Stimulated activated naive B cell treated with anti-CD40 and anti-IgM and Interleukin-4, amounts not matched to agents 10 μg/mL and 1 μg/mL and 100 μg/mL, for 72 hours (primary cell): ENCODE measurements at regions not wholly inside any gene's neighbourhood (a gene's known extent, or its start where the extent isn't known, plus 50 kb on each side); places are given as distances from the start of the nearest gene placed in this dataset.
"Not testable (repeated sequence)": the region's sequence is repeated elsewhere in the genome, so short reads cannot be mapped to it uniquely, and the experiment has no call there.

Experiments used
- ATAC-seq, 2 donors: fragments of 150-1000 bp; cut with Tn5 transposase; replicated peaks; 2 replicates each; pipeline ENCODE4 v1.10.0; 2021; ENCODE audit warnings: moderate library complexity in 1 of 2
- DNase-seq: peaks from one replicate; pipeline ENCODE4 v3.0.0; 2021
- H3K27ac Mint-ChIP-seq: one replicate; pipeline ENCODE4 v1.8.0; 2022; ENCODE audit warnings: mild to moderate bottlenecking, mixed read lengths
- H3K27me3 Mint-ChIP-seq, 2 donors: one replicate each; pipeline ENCODE4 v1.8.0; 2022; ENCODE audit warnings: mixed read lengths in 2 of 2
- H3K36me3 Mint-ChIP-seq, 2 donors: one replicate each; pipeline ENCODE4 v1.8.0; 2022; ENCODE audit warnings: mixed read lengths in 2 of 2, mild to moderate bottlenecking in 1 of 2
- H3K4me1 Mint-ChIP-seq, 2 donors: one replicate each; pipeline ENCODE4 v1.8.0; 2022; ENCODE audit warnings: mixed read lengths in 2 of 2, mild to moderate bottlenecking in 1 of 2
- H3K4me3 Mint-ChIP-seq, 2 donors: one replicate each; pipeline ENCODE4 v1.8.0; 2022; ENCODE audit warnings: mild to moderate bottlenecking in 2 of 2, mixed read lengths in 2 of 2, moderate library complexity in 1 of 2
- H3K9me3 Mint-ChIP-seq, 2 donors: one replicate each; pipeline ENCODE4 v1.8.0; 2022; ENCODE audit warnings: mixed read lengths in 2 of 2, mild to moderate bottlenecking in 1 of 2

GRCh38 chr21:18147678-18148077, 97.0 kb upstream of the CHODL start:
- H3K27ac Mint-ChIP-seq: no peak overlapping the region
- H3K4me3 Mint-ChIP-seq: no peak overlapping the region
- H3K4me1 Mint-ChIP-seq: no peaks in the 10 kb centered on the region
- DNase-seq: no peak
- ATAC-seq: no peak
- peaks cover 4 to 5% of the 10 kb centered on the region in 2 donors for H3K9me3 Mint-ChIP-seq
- H3K27me3 Mint-ChIP-seq: no peaks in the 10 kb centered on the region
- no peaks in the 10 kb centered on the region for H3K36me3 Mint-ChIP-seq

GRCh38 chr21:18146820-18147219, 97.8 kb upstream of the CHODL start:
- Mint-ChIP-seq H3K27ac (no peak overlapping the region), H3K4me3 (no peak overlapping the region), H3K36me3 (no peaks in the 10 kb centered on the region), H3K4me1 (no peaks in the 10 kb centered on the region), H3K9me3 (peaks cover 4 to 5% of the 10 kb centered on the region in 2 donors), H3K27me3 (no peaks in the 10 kb centered on the region)
- DNase-seq (no peak), ATAC-seq (no peak)

- no peaks in the 10 kb centered on the region for H3K27me3 Mint-ChIP-seq
- H3K4me1 Mint-ChIP-seq: no peaks in the 10 kb centered on the region
- H3K36me3 Mint-ChIP-seq: no peaks in the 10 kb centered on the region
- no peak for ATAC-seq
- H3K9me3 Mint-ChIP-seq: peaks cover 5 to 6% of the 10 kb centered on the region in 2 donors
- H3K27ac Mint-ChIP-seq: no peak overlapping the region
- DNase-seq: no peak
- no peak overlapping the region for H3K4me3 Mint-ChIP-seq
These were observed 100.3 kb upstream of the CHODL start for GRCh38 chr21:18144339-18144738.

- Mint-ChIP-seq H3K36me3 (no peaks in the 10 kb centered on the region), H3K4me3 (no peak overlapping the region), H3K27ac (no peak overlapping the region), H3K4me1 (no peaks in the 10 kb centered on the region), H3K9me3 (peaks cover 7 to 8% of the 10 kb centered on the region in 2 donors), H3K27me3 (no peaks in the 10 kb centered on the region)
- DNase-seq (no peak), ATAC-seq (no peak)
These were observed 102.0 kb upstream of the CHODL start for GRCh38 chr21:18142655-18143054.

GRCh38 chr21:18138507-18138906, 106.1 kb upstream of the CHODL start:
- Mint-ChIP-seq H3K27ac (no peak overlapping the region), H3K9me3 (peaks cover 4 to 6% of the 10 kb centered on the region in 2 donors), H3K4me3 (no peak overlapping the region), H3K4me1 (no peaks in the 10 kb centered on the region), H3K36me3 (no peaks in the 10 kb centered on the region), H3K27me3 (no peaks in the 10 kb centered on the region)
- no peak for DNase-seq
- no peak for ATAC-seq

GRCh38 chr21:18129526-18129925, 115.1 kb upstream of the CHODL start:
- H3K27me3 Mint-ChIP-seq: no peaks in the 10 kb centered on the region
- H3K4me3 Mint-ChIP-seq: no peak overlapping the region
- no peak overlapping the region for H3K27ac Mint-ChIP-seq
- ATAC-seq (no peak), DNase-seq (no peak)
- no peaks in the 10 kb centered on the region for H3K9me3 Mint-ChIP-seq
- H3K4me1 Mint-ChIP-seq: no peaks in the 10 kb centered on the region
- H3K36me3 Mint-ChIP-seq: no peaks in the 10 kb centered on the region

- Mint-ChIP-seq H3K27me3 (no peaks in the 10 kb centered on the region), H3K9me3 (no peaks in the 10 kb centered on the region), H3K27ac (no peak overlapping the region), H3K36me3 (no peaks in the 10 kb centered on the region), H3K4me1 (no peaks in the 10 kb centered on the region), H3K4me3 (no peak overlapping the region)
- ATAC-seq (no peak), DNase-seq (no peak)
These were observed 126.1 kb upstream of the CHODL start for GRCh38 chr21:18118566-18118965.

GRCh38 chr21:18117176-18117575, 127.5 kb upstream of the CHODL start:
- Mint-ChIP-seq H3K4me1 (no peaks in the 10 kb centered on the region), H3K27ac (no peak overlapping the region), H3K27me3 (no peaks in the 10 kb centered on the region), H3K9me3 (no peaks in the 10 kb centered on the region), H3K4me3 (no peak overlapping the region), H3K36me3 (no peaks in the 10 kb centered on the region)
- ATAC-seq: no peak
- DNase-seq: no peak

- H3K36me3 Mint-ChIP-seq: no peaks in the 10 kb centered on the region
- no peaks in the 10 kb centered on the region for H3K9me3 Mint-ChIP-seq
- DNase-seq (no peak), ATAC-seq (no peak)
- H3K4me3 Mint-ChIP-seq: no peak overlapping the region
- no peaks in the 10 kb centered on the region for H3K4me1 Mint-ChIP-seq
- H3K27me3 Mint-ChIP-seq: no peaks in the 10 kb centered on the region
- no peak overlapping the region for H3K27ac Mint-ChIP-seq
These were observed 129.8 kb upstream of the CHODL start for GRCh38 chr21:18114810-18115209.

- no peak overlapping the region for H3K4me3 Mint-ChIP-seq
- ATAC-seq (no peak), DNase-seq (no peak)
- no peaks in the 10 kb centered on the region for H3K36me3 Mint-ChIP-seq
- no peaks in the 10 kb centered on the region for H3K4me1 Mint-ChIP-seq
- H3K27ac Mint-ChIP-seq: no peak overlapping the region
- H3K9me3 Mint-ChIP-seq: peaks cover 2 to 4% of the 10 kb centered on the region in 2 donors
- H3K27me3 Mint-ChIP-seq: no peaks in the 10 kb centered on the region
These were observed 139.8 kb upstream of the CHODL start for GRCh38 chr21:18104802-18105201.

GRCh38 chr21:18096413-18096812, 148.2 kb upstream of the CHODL start:
- H3K9me3 Mint-ChIP-seq: peaks cover 26 to 30% of the 10 kb centered on the region in 2 donors
- not testable (repeated sequence) for ATAC-seq, H3K27ac Mint-ChIP-seq, H3K36me3 Mint-ChIP-seq, H3K4me1 Mint-ChIP-seq, H3K27me3 Mint-ChIP-seq, H3K4me3 Mint-ChIP-seq, DNase-seq

GRCh38 chr21:18089786-18090185, 154.8 kb upstream of the CHODL start:
- Mint-ChIP-seq H3K27me3 (no peaks in the 10 kb centered on the region), H3K4me1 (no peaks in the 10 kb centered on the region), H3K4me3 (no peak overlapping the region), H3K36me3 (no peaks in the 10 kb centered on the region), H3K9me3 (peaks cover 19 to 22% of the 10 kb centered on the region in 2 donors), H3K27ac (no peak overlapping the region)
- ATAC-seq (no peak), DNase-seq (no peak)

- H3K4me3 Mint-ChIP-seq: no peak overlapping the region
- no peaks in the 10 kb centered on the region for H3K36me3 Mint-ChIP-seq
- ATAC-seq: no peak
- H3K9me3 Mint-ChIP-seq: no peaks in the 10 kb centered on the region
- no peak for DNase-seq
- H3K27ac Mint-ChIP-seq: no peak overlapping the region
- H3K4me1 Mint-ChIP-seq: peaks cover 0 to 6% of the 10 kb centered on the region in 2 donors
- H3K27me3 Mint-ChIP-seq: no peaks in the 10 kb centered on the region
These were observed 174.2 kb upstream of the CHODL start for GRCh38 chr21:18070392-18070791.

GRCh38 chr21:18069875-18070274, 174.8 kb upstream of the CHODL start:
- Mint-ChIP-seq H3K27ac (no peak overlapping the region), H3K4me1 (peaks cover 0 to 5% of the 10 kb centered on the region in 2 donors), H3K4me3 (no peak overlapping the region), H3K9me3 (no peaks in the 10 kb centered on the region), H3K27me3 (no peaks in the 10 kb centered on the region), H3K36me3 (no peaks in the 10 kb centered on the region)
- ATAC-seq: no peak
- DNase-seq: no peak

- DNase-seq (no peak), ATAC-seq (no peak)
- H3K27ac Mint-ChIP-seq: no peak overlapping the region
- no peaks in the 10 kb centered on the region for H3K27me3 Mint-ChIP-seq
- H3K9me3 Mint-ChIP-seq: peaks cover 2 to 11% of the 10 kb centered on the region in 2 donors
- H3K36me3 Mint-ChIP-seq: no peaks in the 10 kb centered on the region
- no peak overlapping the region for H3K4me3 Mint-ChIP-seq
- H3K4me1 Mint-ChIP-seq: no peaks in the 10 kb centered on the region
These were observed 184.2 kb upstream of the CHODL start for GRCh38 chr21:18060402-18060801.

- no peak for ATAC-seq
- DNase-seq: no peak
- Mint-ChIP-seq H3K27me3 (no peaks in the 10 kb centered on the region), H3K9me3 (peaks cover 2 to 10% of the 10 kb centered on the region in 2 donors), H3K27ac (no peak overlapping the region), H3K4me3 (no peak overlapping the region), H3K4me1 (no peaks in the 10 kb centered on the region), H3K36me3 (no peaks in the 10 kb centered on the region)
These were observed 185.8 kb upstream of the CHODL start for GRCh38 chr21:18058731-18059398.
